MCF 10A (cell line): ENCODE measurements at regions not wholly inside any gene's neighbourhood (a gene's known extent, or its start where the extent isn't known, plus 50 kb on each side); places are given as distances from the start of the nearest gene placed in this dataset.

Source experiments
- BruUV-seq: library from RNA; stranded (reverse); fragments of 400-500 nt; replicated peaks from 2 replicates; lab custom pipeline; 2021; lab: Mats Ljungman, UMichigan
- CTCF ChIA-PET: fragments of 300-600 bp; sonication (Branson Sonifier 250); formaldehyde crosslinking; extraction: SDS; loops from one replicate; lab custom pipeline; 2021; ENCODE audit warnings: antibody characterized with exemption, inconsistent platforms; lab: Yijun Ruan, JAX
- POLR2A ChIA-PET: fragments of 300-600, 350-650 bp; sonication (Branson Sonifier 250); formaldehyde crosslinking; extraction: SDS; loops from one replicate; lab custom pipeline; 2020; ENCODE audit warnings: antibody characterized with exemption, inconsistent platforms; lab: Yijun Ruan, JAX
- DNase-seq: peaks from one replicate; pipeline ENCODE4 v3.0.0-alpha.2; 2018; ENCODE audit not compliant: unreplicated experiment
- H3K27ac Mint-ChIP-seq: one replicate; pipeline ENCODE4 v1.8.0; 2022; ENCODE audit warnings: mild to moderate bottlenecking, low read depth, mixed read lengths; ENCODE audit not compliant: unreplicated experiment
- H3K27me3 Mint-ChIP-seq: one replicate; pipeline ENCODE4 v1.8.0; 2022; ENCODE audit warnings: mixed read lengths; ENCODE audit not compliant: insufficient read depth, unreplicated experiment
- H3K36me3 Mint-ChIP-seq: one replicate; pipeline ENCODE4 v1.8.0; 2022; ENCODE audit warnings: mild to moderate bottlenecking, moderate library complexity, mixed read lengths; ENCODE audit not compliant: insufficient read depth, unreplicated experiment
- H3K4me1 Mint-ChIP-seq: one replicate; pipeline ENCODE4 v1.8.0; 2022; ENCODE audit warnings: mixed read lengths; ENCODE audit not compliant: insufficient read depth, unreplicated experiment
- H3K4me3 Mint-ChIP-seq: one replicate; pipeline ENCODE4 v1.8.0; 2022; ENCODE audit warnings: mild to moderate bottlenecking, moderate library complexity, mixed read lengths; ENCODE audit not compliant: unreplicated experiment
- H3K9me3 Mint-ChIP-seq: one replicate; pipeline ENCODE4 v1.8.0; 2022; ENCODE audit warnings: mixed read lengths; ENCODE audit not compliant: unreplicated experiment
- CTCF ChIP-seq: fragments of 200-600 bp; IDR thresholded peaks from one replicate; pipeline ENCODE4 v1.8.0; 2022; ENCODE audit warnings: antibody characterized with exemption, mild to moderate bottlenecking; ENCODE audit not compliant: unreplicated experiment
- intact Hi-C: fragments of 100-400 bp; cut with micrococcal nuclease; formaldehyde crosslinking; loops from 2 replicates; pipeline ENCODE4 v1.14.1; 2022

- no peak overlapping the region for H3K27ac Mint-ChIP-seq
- TF ChIP-seq CTCF: no peak
- ChIA-PET POLR2A (no interaction called here), CTCF (interaction anchor here (0.8 to 1.2 kb wide), 3 partner anchors 94 to 143 kb away, joined by 3 read pairs; no protein-coding TSS in a partner anchor)
- no peaks in the 10 kb centered on the region for H3K27me3 Mint-ChIP-seq
- H3K4me1 Mint-ChIP-seq: peaks cover 12% of the 10 kb centered on the region
- H3K4me3 Mint-ChIP-seq: no peak overlapping the region
- intact Hi-C loops: no loop called here
- DNase-seq: no peak
- H3K36me3 Mint-ChIP-seq: no peaks in the 10 kb centered on the region
- no peaks in the 10 kb centered on the region for H3K9me3 Mint-ChIP-seq
- no TSS peak for BruUV-seq
Observed at GRCh38 chr18:24632158-24632988, 171.9 kb downstream of the HRH4 start.

GRCh38 chr18:24633121-24633520, 172.7 kb downstream of the HRH4 start:
- no peaks in the 10 kb centered on the region for H3K27me3 Mint-ChIP-seq
- H3K36me3 Mint-ChIP-seq: no peaks in the 10 kb centered on the region
- intact Hi-C loops: no loop called here
- H3K4me3 Mint-ChIP-seq: no peak overlapping the region
- no peak for DNase-seq
- no peak for TF ChIP-seq CTCF
- H3K27ac Mint-ChIP-seq: no peak overlapping the region
- no peaks in the 10 kb centered on the region for H3K9me3 Mint-ChIP-seq
- H3K4me1 Mint-ChIP-seq: peaks cover 5% of the 10 kb centered on the region
- CTCF ChIA-PET: interaction anchor here (0.8 to 1.2 kb wide), 3 partner anchors 94 to 144 kb away, joined by 3 read pairs; no protein-coding TSS in a partner anchor
- BruUV-seq: no TSS peak
- POLR2A ChIA-PET: no interaction called here

GRCh38 chr18:24649571-24649970, 189.1 kb downstream of the HRH4 start:
- no peak for DNase-seq
- no peaks in the 10 kb centered on the region for H3K27me3 Mint-ChIP-seq
- CTCF ChIA-PET: no interaction called here
- POLR2A ChIA-PET: no interaction called here
- H3K27ac Mint-ChIP-seq: no peak overlapping the region
- intact Hi-C loops: no loop called here
- no peak overlapping the region for H3K4me3 Mint-ChIP-seq
- TF ChIP-seq CTCF: no peak
- BruUV-seq: no TSS peak
- no peaks in the 10 kb centered on the region for H3K9me3 Mint-ChIP-seq
- no peaks in the 10 kb centered on the region for H3K36me3 Mint-ChIP-seq
- no peaks in the 10 kb centered on the region for H3K4me1 Mint-ChIP-seq

- ChIA-PET CTCF (no interaction called here), POLR2A (interaction anchor here (0.6 kb wide), 1 partner anchor 185 kb away, joined by 3 read pairs; no protein-coding TSS in a partner anchor)
- no peaks in the 10 kb centered on the region for H3K27me3 Mint-ChIP-seq
- no peak overlapping the region for H3K4me3 Mint-ChIP-seq
- no peaks in the 10 kb centered on the region for H3K36me3 Mint-ChIP-seq
- BruUV-seq: no TSS peak
- DNase-seq: no peak
- no peak for TF ChIP-seq CTCF
- no peaks in the 10 kb centered on the region for H3K9me3 Mint-ChIP-seq
- intact Hi-C loops: no loop called here
- no peak overlapping the region for H3K27ac Mint-ChIP-seq
- no peaks in the 10 kb centered on the region for H3K4me1 Mint-ChIP-seq
Observed at GRCh38 chr18:24651434-24651833, 191.0 kb downstream of the HRH4 start.
